ENCODE measurements at regions not wholly inside any gene's neighbourhood (a gene's known extent, or its start where the extent isn't known, plus 50 kb on each side); places are given as distances from the start of the nearest gene placed in this dataset.

- Mint-ChIP-seq H3K27me3 (ENCODE audit: low read depth, poor library complexity) (no peaks in the 10 kb centered on the region), H3K36me3 (ENCODE audit: low read depth) (no peaks in the 10 kb centered on the region), H3K9me3 (no peaks in the 10 kb centered on the region), H3K4me3 (no peak overlapping the region), H3K4me1 (no peaks in the 10 kb centered on the region), H3K27ac (no peak overlapping the region)
- TF ChIP-seq CTCF (IDR thresholded peaks at IDR 0.05): no peak
- no peak for DNase-seq
Measured at GRCh38 chr4:136858903-136859302, 673.4 kb downstream of the PCDH18 start.

GRCh38 chr4:136855886-136856285 is 676.4 kb downstream of the PCDH18 start:
- H3K27ac Mint-ChIP-seq: no peak overlapping the region
- no peak for DNase-seq

GRCh38 chr4:136850446-136850845 is 681.8 kb downstream of the PCDH18 start:
- no peak overlapping the region for H3K27ac Mint-ChIP-seq
- no peak for DNase-seq
- no peaks in the 10 kb centered on the region for H3K36me3 Mint-ChIP-seq (ENCODE audit: low read depth)
- H3K4me3 Mint-ChIP-seq: no peak overlapping the region
- H3K4me1 Mint-ChIP-seq: no peaks in the 10 kb centered on the region
- peaks cover 14% of the 10 kb centered on the region for H3K9me3 Mint-ChIP-seq
- TF ChIP-seq CTCF (IDR thresholded peaks at IDR 0.05): no peak
- peaks cover under 1% of the 10 kb centered on the region for H3K27me3 Mint-ChIP-seq (ENCODE audit: low read depth, poor library complexity)

More at GRCh38 chr4:136855886-136856285, 676.4 kb downstream of the PCDH18 start:
- Mint-ChIP-seq H3K27me3 (ENCODE audit: low read depth, poor library complexity) (no peaks in the 10 kb centered on the region), H3K4me3 (no peak overlapping the region), H3K36me3 (ENCODE audit: low read depth) (no peaks in the 10 kb centered on the region), H3K9me3 (no peaks in the 10 kb centered on the region), H3K4me1 (no peaks in the 10 kb centered on the region)
- TF ChIP-seq CTCF (IDR thresholded peaks at IDR 0.05): no peak

- no peaks in the 10 kb centered on the region for H3K36me3 Mint-ChIP-seq (ENCODE audit: low read depth)
- H3K4me3 Mint-ChIP-seq: no peak overlapping the region
- peaks cover 25% of the 10 kb centered on the region for H3K9me3 Mint-ChIP-seq
- H3K27ac Mint-ChIP-seq: no peak overlapping the region
- H3K27me3 Mint-ChIP-seq (ENCODE audit: low read depth, poor library complexity): peaks cover 3% of the 10 kb centered on the region
- DNase-seq: no peak
- no peak for TF ChIP-seq CTCF (IDR thresholded peaks at IDR 0.05)
- no peaks in the 10 kb centered on the region for H3K4me1 Mint-ChIP-seq
Measured at GRCh38 chr4:136847881-136848621, 684.2 kb downstream of the PCDH18 start.

- Mint-ChIP-seq H3K27me3 (ENCODE audit: low read depth, poor library complexity) (peaks cover 8% of the 10 kb centered on the region), H3K9me3 (peaks cover 21% of the 10 kb centered on the region), H3K27ac (no peak overlapping the region), H3K36me3 (ENCODE audit: low read depth) (no peaks in the 10 kb centered on the region), H3K4me1 (no peaks in the 10 kb centered on the region), H3K4me3 (no peak overlapping the region)
- TF ChIP-seq CTCF (IDR thresholded peaks at IDR 0.05): no peak
- DNase-seq: no peak
Measured at GRCh38 chr4:136841526-136841925, 690.8 kb downstream of the PCDH18 start.

- peaks cover 4% of the 10 kb centered on the region for H3K9me3 Mint-ChIP-seq
- H3K36me3 Mint-ChIP-seq (ENCODE audit: low read depth): no peaks in the 10 kb centered on the region
- no peaks in the 10 kb centered on the region for H3K4me1 Mint-ChIP-seq
- H3K27me3 Mint-ChIP-seq (ENCODE audit: low read depth, poor library complexity): peaks cover 5% of the 10 kb centered on the region
- H3K27ac Mint-ChIP-seq: no peak overlapping the region
- no peak overlapping the region for H3K4me3 Mint-ChIP-seq
- no peak for TF ChIP-seq CTCF (IDR thresholded peaks at IDR 0.05)
- no peak for DNase-seq
Measured at GRCh38 chr4:136838607-136839006, 693.7 kb downstream of the PCDH18 start.

Data from nephron progenitor cell (in vitro differentiated cells).